IPS-18a (cell line): ENCODE measurements at regions not wholly inside any gene's neighbourhood (a gene's known extent, or its start where the extent isn't known, plus 50 kb on each side); places are given as distances from the start of the nearest gene placed in this dataset.

ENCODE experiments used
- H3K27ac ChIP-seq: one replicate; pipeline ENCODE4 v1.5.1; 2013; ENCODE audit warnings: low read length
- H3K27me3 ChIP-seq: one replicate; pipeline ENCODE4 v1.6.1; 2013; ENCODE audit warnings: mild to moderate bottlenecking, low read length; ENCODE audit not compliant: control insufficient read depth, insufficient read depth
- H3K36me3 ChIP-seq: one replicate; pipeline ENCODE4 v1.6.1; 2013; ENCODE audit warnings: low read depth, low read length; ENCODE audit not compliant: control insufficient read depth
- H3K4me1 ChIP-seq: one replicate; pipeline ENCODE4 v1.6.1; 2013; ENCODE audit warnings: low read depth, low read length; ENCODE audit not compliant: control insufficient read depth
- H3K4me3 ChIP-seq: one replicate; pipeline ENCODE4 v1.5.1; 2013; ENCODE audit warnings: low read length
- H3K9ac ChIP-seq: one replicate; pipeline ENCODE4 v1.6.1; 2013; ENCODE audit warnings: mild to moderate bottlenecking, low read length, moderate library complexity
- H3K9me3 ChIP-seq: one replicate; pipeline ENCODE4 v1.6.1; 2013; ENCODE audit warnings: low read depth, low read length; ENCODE audit not compliant: control insufficient read depth

DNA sequence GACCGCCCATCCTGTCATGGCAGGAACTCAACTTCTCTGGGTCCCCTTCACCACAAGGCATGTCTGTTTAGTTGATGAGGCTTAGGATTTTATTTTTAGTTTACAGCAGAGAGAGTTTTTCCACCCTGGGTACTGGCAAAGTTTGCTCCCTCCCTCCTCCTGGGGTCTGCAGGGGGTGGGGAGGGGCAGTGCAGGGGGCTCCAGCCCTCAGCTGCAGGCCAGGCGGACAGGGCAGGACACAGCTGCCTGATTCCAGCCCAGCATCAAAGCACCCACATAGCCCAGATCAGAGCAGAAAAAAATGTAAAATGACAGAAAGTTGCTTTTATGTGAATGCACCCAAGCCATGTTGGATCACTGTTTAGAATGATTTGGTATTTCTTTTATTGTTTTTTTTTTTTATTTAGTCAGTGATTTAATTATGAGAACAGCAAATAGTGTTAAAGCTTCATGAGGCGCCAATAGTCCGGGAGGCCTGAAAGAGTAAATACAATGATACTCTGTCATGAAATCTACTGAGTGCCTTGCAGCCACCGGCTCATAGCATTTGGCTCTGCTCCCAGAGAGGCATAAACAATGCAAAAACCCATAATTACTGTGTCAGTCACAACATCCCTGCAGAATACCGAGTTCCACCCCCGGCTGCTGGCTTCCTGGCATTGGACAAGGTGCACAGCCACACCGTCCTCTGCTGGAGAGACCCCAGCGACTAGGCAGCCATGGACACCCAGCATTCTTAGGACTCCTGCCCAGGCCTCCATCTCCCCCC is 923.5 kb downstream of the UQCRFS1 start:
- Histone ChIP-seq H3K4me1 (peaks cover 52% of the 10 kb centered on the region), H3K9ac (no peak overlapping the region), H3K36me3 (no peaks in the 10 kb centered on the region), H3K27ac (no peak overlapping the region), H3K4me3 (no peak overlapping the region), H3K9me3 (no peaks in the 10 kb centered on the region), H3K27me3 (no peaks in the 10 kb centered on the region)

- Histone ChIP-seq H3K9me3 (no peaks in the 10 kb centered on the region), H3K36me3 (no peaks in the 10 kb centered on the region), H3K9ac (no peak overlapping the region), H3K4me1 (peaks cover 44% of the 10 kb centered on the region), H3K27me3 (no peaks in the 10 kb centered on the region), H3K4me3 (no peak overlapping the region), H3K27ac (no peak overlapping the region)
Observed at GRCh38 chr19:28288572-28289264, 924.2 kb downstream of the UQCRFS1 start.

DNA sequence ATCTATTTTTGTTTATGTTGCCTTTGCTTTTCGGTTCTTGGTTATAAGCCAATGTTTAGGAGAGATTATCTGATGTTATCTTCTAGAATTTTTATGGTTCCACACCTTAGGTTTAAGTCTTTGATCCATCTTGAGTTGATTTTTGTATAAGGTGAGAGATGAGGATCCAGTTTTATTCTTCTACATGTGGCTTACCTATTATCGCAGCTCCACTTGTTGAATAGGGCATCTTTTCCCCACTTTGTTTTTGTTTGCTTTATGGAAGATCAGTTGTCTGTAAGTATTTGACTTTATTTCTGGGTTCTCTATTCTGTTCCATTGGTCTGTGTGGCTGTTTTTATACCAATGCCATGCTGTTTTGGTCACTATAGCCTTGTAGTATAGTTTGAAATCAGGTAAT is 927.0 kb downstream of the UQCRFS1 start:
- no peak overlapping the region for H3K4me3 ChIP-seq
- H3K4me1 ChIP-seq = peaks cover 17% of the 10 kb centered on the region
- no peaks in the 10 kb centered on the region for H3K27me3 ChIP-seq
- H3K9me3 ChIP-seq = no peaks in the 10 kb centered on the region
- H3K36me3 ChIP-seq = no peaks in the 10 kb centered on the region
- no peak overlapping the region for H3K9ac ChIP-seq
- no peak overlapping the region for H3K27ac ChIP-seq

GRCh38 chr19:28285078-28285477 is 927.9 kb downstream of the UQCRFS1 start:
- Histone ChIP-seq H3K9me3 (no peaks in the 10 kb centered on the region), H3K27me3 (no peaks in the 10 kb centered on the region), H3K4me1 (peaks cover 11% of the 10 kb centered on the region), H3K4me3 (no peak overlapping the region), H3K27ac (no peak overlapping the region), H3K36me3 (no peaks in the 10 kb centered on the region), H3K9ac (no peak overlapping the region)

GRCh38 chr19:28284389-28284788 is 928.6 kb downstream of the UQCRFS1 start:
- Histone ChIP-seq H3K36me3 (no peaks in the 10 kb centered on the region), H3K4me3 (no peak overlapping the region), H3K27me3 (no peaks in the 10 kb centered on the region), H3K9ac (no peak overlapping the region), H3K9me3 (no peaks in the 10 kb centered on the region), H3K27ac (no peak overlapping the region), H3K4me1 (peaks cover 6% of the 10 kb centered on the region)

DNA sequence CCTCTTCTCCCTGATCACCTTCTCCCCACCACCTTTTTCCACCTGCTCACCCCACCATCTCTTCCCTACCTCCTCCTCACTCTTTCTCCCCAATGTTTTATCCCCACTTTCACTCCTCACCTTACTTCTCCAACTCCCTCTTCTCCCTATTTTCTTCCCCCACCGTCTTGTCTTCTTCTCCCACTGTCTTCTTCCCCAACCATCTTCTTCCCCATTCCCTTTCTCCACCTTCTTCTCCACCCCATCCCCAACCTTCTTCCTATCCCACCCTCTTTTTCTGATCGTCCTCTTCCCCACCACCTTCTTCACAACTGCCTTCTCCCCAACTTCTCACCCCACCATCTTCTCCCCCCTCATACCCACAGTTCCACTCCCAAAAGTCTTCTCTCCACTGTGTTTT is 929.4 kb downstream of the UQCRFS1 start:
- H3K27me3 ChIP-seq = no peaks in the 10 kb centered on the region
- H3K9ac ChIP-seq = no peak overlapping the region
- H3K4me1 ChIP-seq = peaks cover 1% of the 10 kb centered on the region

GRCh38 chr19:28281676-28282075 is 931.3 kb downstream of the UQCRFS1 start:
- H3K27ac ChIP-seq = no peak overlapping the region
- no peaks in the 10 kb centered on the region for H3K27me3 ChIP-seq
- no peaks in the 10 kb centered on the region for H3K9me3 ChIP-seq
- H3K4me3 ChIP-seq = no peak overlapping the region
- H3K4me1 ChIP-seq = no peaks in the 10 kb centered on the region
- H3K9ac ChIP-seq = no peak overlapping the region
- H3K36me3 ChIP-seq = no peaks in the 10 kb centered on the region

More for the DNA sequence above, 929.4 kb downstream of the UQCRFS1 start:
- H3K4me3 ChIP-seq = no peak overlapping the region
- H3K27ac ChIP-seq = no peak overlapping the region
- H3K9me3 ChIP-seq = no peaks in the 10 kb centered on the region
- H3K36me3 ChIP-seq = no peaks in the 10 kb centered on the region

- H3K4me1 ChIP-seq = no peaks in the 10 kb centered on the region
- no peaks in the 10 kb centered on the region for H3K27me3 ChIP-seq
- no peak overlapping the region for H3K9ac ChIP-seq
- H3K9me3 ChIP-seq = no peaks in the 10 kb centered on the region
- no peak overlapping the region for H3K27ac ChIP-seq
- H3K4me3 ChIP-seq = no peak overlapping the region
- no peaks in the 10 kb centered on the region for H3K36me3 ChIP-seq
Observed at GRCh38 chr19:28264556-28264955, 948.4 kb downstream of the UQCRFS1 start.

- no peaks in the 10 kb centered on the region for H3K4me1 ChIP-seq
- no peak overlapping the region for H3K4me3 ChIP-seq
- no peaks in the 10 kb centered on the region for H3K9me3 ChIP-seq
- H3K36me3 ChIP-seq = no peaks in the 10 kb centered on the region
- no peak overlapping the region for H3K9ac ChIP-seq
- H3K27ac ChIP-seq = no peak overlapping the region
- H3K27me3 ChIP-seq = no peaks in the 10 kb centered on the region
Observed at GRCh38 chr19:28258829-28259228, 954.1 kb downstream of the UQCRFS1 start.

DNA sequence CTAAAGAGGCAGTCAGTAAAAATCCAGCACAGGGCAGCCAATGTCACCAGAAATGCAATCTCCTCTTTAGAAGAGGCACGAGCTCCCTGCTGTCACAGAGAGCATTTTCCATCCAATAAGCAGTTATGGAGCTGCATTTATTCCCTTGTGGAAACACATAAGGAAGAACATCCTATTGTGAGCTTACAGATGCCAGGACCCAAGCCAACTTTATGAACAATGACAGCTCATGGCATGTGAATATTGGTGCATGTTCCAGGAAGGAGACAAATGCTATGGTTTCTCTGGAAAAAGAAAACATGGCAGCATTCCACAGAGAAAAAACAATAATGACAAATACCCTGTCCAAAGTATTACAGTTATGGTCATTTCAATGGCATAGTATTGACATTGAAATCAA is 955.6 kb downstream of the UQCRFS1 start:
- Histone ChIP-seq H3K27ac (no peak overlapping the region), H3K9me3 (no peaks in the 10 kb centered on the region), H3K27me3 (no peaks in the 10 kb centered on the region), H3K4me3 (no peak overlapping the region), H3K4me1 (no peaks in the 10 kb centered on the region), H3K9ac (no peak overlapping the region), H3K36me3 (no peaks in the 10 kb centered on the region)

GRCh38 chr19:28247243-28247642 is 965.7 kb downstream of the UQCRFS1 start:
- H3K4me3 ChIP-seq = no peak overlapping the region
- H3K36me3 ChIP-seq = no peaks in the 10 kb centered on the region
- no peaks in the 10 kb centered on the region for H3K27me3 ChIP-seq
- no peaks in the 10 kb centered on the region for H3K4me1 ChIP-seq
- H3K27ac ChIP-seq = no peak overlapping the region
- H3K9me3 ChIP-seq = no peaks in the 10 kb centered on the region
- no peak overlapping the region for H3K9ac ChIP-seq

DNA sequence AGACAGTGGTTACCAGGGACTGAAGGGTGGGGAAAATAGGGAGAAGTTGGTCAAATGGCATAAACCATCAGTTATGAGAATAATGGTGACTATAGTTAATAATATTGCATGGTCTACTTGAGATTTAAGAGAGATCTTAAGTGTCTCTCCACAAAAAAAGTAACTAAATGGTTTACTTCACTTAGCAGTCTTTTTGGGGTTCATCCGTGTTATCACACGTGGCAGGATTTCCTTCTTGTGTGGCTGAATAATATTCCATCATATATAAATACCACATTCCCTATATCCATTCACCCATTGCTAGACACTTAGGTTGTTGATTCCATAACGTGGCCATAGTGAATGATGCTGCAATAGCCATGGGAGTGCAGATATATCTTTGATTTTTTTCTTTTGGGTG is 967.0 kb downstream of the UQCRFS1 start:
- no peak overlapping the region for H3K9ac ChIP-seq
- no peaks in the 10 kb centered on the region for H3K4me1 ChIP-seq
- no peak overlapping the region for H3K27ac ChIP-seq
- no peaks in the 10 kb centered on the region for H3K36me3 ChIP-seq
- H3K27me3 ChIP-seq = no peaks in the 10 kb centered on the region
- no peak overlapping the region for H3K4me3 ChIP-seq
- H3K9me3 ChIP-seq = no peaks in the 10 kb centered on the region
